HL-60 (cell line): ENCODE measurements at regions not wholly inside any gene's neighbourhood (a gene's known extent, or its start where the extent isn't known, plus 50 kb on each side); places are given as distances from the start of the nearest gene placed in this dataset.

ENCODE experiments used
- CTCF ChIP-seq: IDR thresholded peaks from one replicate; pipeline ENCODE4 v1.5.1; 2011; ENCODE audit warnings: low read length, control low read depth, inconsistent platforms; ENCODE audit not compliant: insufficient read depth
- SPI1 ChIP-seq: IDR thresholded peaks from 2 replicates; pipeline ENCODE4 v1.6.1; 2012; ENCODE audit warnings: low read depth, mild to moderate bottlenecking, borderline replicate concordance

- TF ChIP-seq SPI1, result no peak
- TF ChIP-seq CTCF, result no peak
Observed at GRCh38 chr2:219723311-219723710, 95.9 kb downstream of the SLC4A3 start.
